Esophagus muscularis mucosa (tissue), 3 donors: ENCODE measurements at regions not wholly inside any gene's neighbourhood (a gene's known extent, or its start where the extent isn't known, plus 50 kb on each side); places are given as distances from the start of the nearest gene placed in this dataset.

Experiments
- EP300 ChIP-seq: sonication (generic); formaldehyde crosslinking; IDR thresholded peaks from one replicate; pipeline ENCODE4 v1.6.1; 2017; ENCODE audit warnings: antibody characterized with exemption
- TF ChIP-seq, protein P1 (sequence below), 3 experiments: fragments of 200-600 bp in 2 of 3; fragments of 450-650 bp in 1 of 3; sonication (generic) in 2 of 3; IDR thresholded peaks; one replicate each; pipeline ENCODE4 v1.5.1; 2017 to 2019; ENCODE audit warnings: antibody characterized with exemption in 3 of 3, mild to moderate bottlenecking in 2 of 3, moderate library complexity in 1 of 3

GRCh38 chr11:92297567-92298553, 73.2 kb downstream of the FAT3 start:
- TF ChIP-seq, protein P1, sequence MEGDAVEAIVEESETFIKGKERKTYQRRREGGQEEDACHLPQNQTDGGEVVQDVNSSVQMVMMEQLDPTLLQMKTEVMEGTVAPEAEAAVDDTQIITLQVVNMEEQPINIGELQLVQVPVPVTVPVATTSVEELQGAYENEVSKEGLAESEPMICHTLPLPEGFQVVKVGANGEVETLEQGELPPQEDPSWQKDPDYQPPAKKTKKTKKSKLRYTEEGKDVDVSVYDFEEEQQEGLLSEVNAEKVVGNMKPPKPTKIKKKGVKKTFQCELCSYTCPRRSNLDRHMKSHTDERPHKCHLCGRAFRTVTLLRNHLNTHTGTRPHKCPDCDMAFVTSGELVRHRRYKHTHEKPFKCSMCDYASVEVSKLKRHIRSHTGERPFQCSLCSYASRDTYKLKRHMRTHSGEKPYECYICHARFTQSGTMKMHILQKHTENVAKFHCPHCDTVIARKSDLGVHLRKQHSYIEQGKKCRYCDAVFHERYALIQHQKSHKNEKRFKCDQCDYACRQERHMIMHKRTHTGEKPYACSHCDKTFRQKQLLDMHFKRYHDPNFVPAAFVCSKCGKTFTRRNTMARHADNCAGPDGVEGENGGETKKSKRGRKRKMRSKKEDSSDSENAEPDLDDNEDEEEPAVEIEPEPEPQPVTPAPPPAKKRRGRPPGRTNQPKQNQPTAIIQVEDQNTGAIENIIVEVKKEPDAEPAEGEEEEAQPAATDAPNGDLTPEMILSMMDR (IDR thresholded peaks at IDR 0.05): no peak
- no peak for TF ChIP-seq EP300
